ENCODE measurements at regions not wholly inside any gene's neighbourhood (a gene's known extent, or its start where the extent isn't known, plus 50 kb on each side); places are given as distances from the start of the nearest gene placed in this dataset.

GRCh38 chr17:36825521-36825920 lies 111.8 kb upstream of the LHX1 start:
- TF ChIP-seq SUZ12 (IDR thresholded peaks at IDR 0.05; ENCODE audit: extremely low read depth, insufficient read depth, insufficient read length) (no peak), ZNF274 (IDR thresholded peaks at IDR 0.05; ENCODE audit: low read depth, low read length) (no peak), YY1 (IDR thresholded peaks at IDR 0.05; ENCODE audit: insufficient read depth, insufficient read length) (no peak)

All from NT2/D1 (cell line).